Loucy (cell line): ENCODE measurements at regions not wholly inside any gene's neighbourhood (a gene's known extent, or its start where the extent isn't known, plus 50 kb on each side); places are given as distances from the start of the nearest gene placed in this dataset.

Experiments used
- H2AFZ ChIP-seq: fragments of 200-600 bp; sonication (generic); 2 replicates; pipeline ENCODE4 v1.6.0; 2016; ENCODE audit warnings: antibody characterized with exemption, mild to moderate bottlenecking, low read length, moderate library complexity
- H3F3A ChIP-seq: fragments of 200-600 bp; 2 replicates; pipeline ENCODE4 v1.6.0; 2016; ENCODE audit warnings: antibody characterized with exemption, low read depth, mild to moderate bottlenecking
- H3K27me3 ChIP-seq: fragments of 200-600 bp; sonication (generic); 2 replicates; pipeline ENCODE4 v1.6.1; 2014; ENCODE audit warnings: low read length, mild to moderate bottlenecking; ENCODE audit not compliant: insufficient read depth, poor library complexity, severe bottlenecking
- H3K36me3 ChIP-seq: fragments of 200-600 bp; sonication (generic); 2 replicates; pipeline ENCODE4 v1.6.1; 2016; ENCODE audit warnings: low read length; ENCODE audit not compliant: insufficient read depth
- H3K4me1 ChIP-seq: fragments of 200-600 bp; sonication (generic); 2 replicates; pipeline ENCODE4 v1.5.1; 2014; ENCODE audit warnings: low read length, mild to moderate bottlenecking; ENCODE audit not compliant: insufficient read depth, poor library complexity, severe bottlenecking
- H3K4me2 ChIP-seq: fragments of 200-600 bp; sonication (generic); 2 replicates; pipeline ENCODE4 v1.6.0; 2014; ENCODE audit warnings: antibody characterized with exemption, low read length, low read depth, mild to moderate bottlenecking; ENCODE audit not compliant: poor library complexity, severe bottlenecking
- H3K4me3 ChIP-seq: fragments of 200-600 bp; sonication (generic); 2 replicates; pipeline ENCODE4 v1.5.1; 2014; ENCODE audit warnings: low read length, mild to moderate bottlenecking, mixed read lengths; ENCODE audit not compliant: poor library complexity, severe bottlenecking
- H3K79me2 ChIP-seq: fragments of 200-600 bp; sonication (generic); 2 replicates; pipeline ENCODE4 v1.6.1; 2014; ENCODE audit warnings: low read length; ENCODE audit not compliant: insufficient read depth
- H3K9ac ChIP-seq: fragments of 200-600 bp; sonication (generic); 2 replicates; pipeline ENCODE4 v1.6.0; 2014; ENCODE audit warnings: mild to moderate bottlenecking, low read depth, low read length, moderate library complexity; ENCODE audit not compliant: poor library complexity, severe bottlenecking
- H3K9me2 ChIP-seq: fragments of 200-600 bp; sonication (generic); replicated peaks from 2 replicates; pipeline ENCODE4 v1.6.1; 2016; ENCODE audit warnings: low read depth, low read length, mixed read lengths
- H3K9me3 ChIP-seq: fragments of 200-600 bp; sonication (generic); 2 replicates; pipeline ENCODE4 v1.6.1; 2014; ENCODE audit warnings: mild to moderate bottlenecking, antibody characterized with exemption, low read length, low read depth; ENCODE audit not compliant: insufficient read depth
- H4K20me1 ChIP-seq: fragments of 200-600 bp; sonication (generic); 2 replicates; pipeline ENCODE4 v1.6.0; 2014; ENCODE audit warnings: antibody characterized with exemption, low read length, mild to moderate bottlenecking; ENCODE audit not compliant: insufficient read depth, poor library complexity, severe bottlenecking
- CTCF ChIP-seq: fragments of 200-600 bp; sonication (generic); conservative IDR thresholded peaks from 2 replicates; pipeline ENCODE4 v1.5.1; 2014; ENCODE audit warnings: mild to moderate bottlenecking, antibody characterized with exemption, low read length
- EZH2phosphoT487 ChIP-seq: fragments of 200-600 bp; IDR thresholded peaks from 2 replicates; pipeline ENCODE4 v1.6.1; 2018; ENCODE audit warnings: antibody characterized with exemption, mild to moderate bottlenecking, moderate library complexity, borderline replicate concordance

- no peak for TF ChIP-seq CTCF
- no peak for TF ChIP-seq EZH2phosphoT487
- Histone ChIP-seq H3K4me3 (no peak overlapping the region), H3K27me3 (no peaks in the 10 kb centered on the region), H3K4me2 (no peak overlapping the region), H2AFZ (no peak overlapping the region), H3K4me1 (no peaks in the 10 kb centered on the region), H3K9ac (no peak overlapping the region), H3K36me3 (no peaks in the 10 kb centered on the region), H3K79me2 (no peaks in the 10 kb centered on the region), H3K9me3 (no peaks in the 10 kb centered on the region), H4K20me1 (no peaks in the 10 kb centered on the region), H3K9me2 (no peaks in the 10 kb centered on the region), H3F3A (no peaks in the 10 kb centered on the region)
Measured at GRCh38 chr4:26030260-26030667, 116.2 kb downstream of the SMIM20 start.

- Histone ChIP-seq H3K9me2 (no peaks in the 10 kb centered on the region), H4K20me1 (no peaks in the 10 kb centered on the region), H3K27me3 (no peaks in the 10 kb centered on the region), H2AFZ (no peak overlapping the region), H3F3A (no peaks in the 10 kb centered on the region), H3K9ac (no peak overlapping the region), H3K4me1 (no peaks in the 10 kb centered on the region), H3K36me3 (no peaks in the 10 kb centered on the region), H3K79me2 (no peaks in the 10 kb centered on the region), H3K4me3 (no peak overlapping the region), H3K4me2 (no peak overlapping the region), H3K9me3 (no peaks in the 10 kb centered on the region)
- TF ChIP-seq EZH2phosphoT487 (no peak), CTCF (no peak)
Measured at GRCh38 chr4:26030780-26031179, 116.8 kb downstream of the SMIM20 start.

GRCh38 chr4:26031704-26032103 is 117.7 kb downstream of the SMIM20 start:
- Histone ChIP-seq H3K9me3 (no peaks in the 10 kb centered on the region), H3K27me3 (no peaks in the 10 kb centered on the region), H3K4me3 (no peak overlapping the region), H3K9me2 (no peaks in the 10 kb centered on the region), H3K9ac (no peak overlapping the region), H2AFZ (no peak overlapping the region), H3K79me2 (no peaks in the 10 kb centered on the region), H3K4me1 (no peaks in the 10 kb centered on the region), H3K36me3 (no peaks in the 10 kb centered on the region), H3F3A (no peaks in the 10 kb centered on the region), H4K20me1 (no peaks in the 10 kb centered on the region), H3K4me2 (no peak overlapping the region)
- TF ChIP-seq CTCF (no peak), EZH2phosphoT487 (no peak)
